GM12875 (cell line): ENCODE measurements at regions not wholly inside any gene's neighbourhood (a gene's known extent, or its start where the extent isn't known, plus 50 kb on each side); places are given as distances from the start of the nearest gene placed in this dataset.
"Not testable (repeated sequence)": the region's sequence is repeated elsewhere in the genome, so short reads cannot be mapped to it uniquely, and the experiment has no call there.

ENCODE experiments used
- H3K4me3 ChIP-seq: one replicate; pipeline ENCODE4 v1.5.1; 2011; ENCODE audit warnings: low read depth, low read length, control low read depth
- CTCF ChIP-seq: IDR thresholded peaks from 2 replicates; pipeline ENCODE4 v1.5.1; 2011; ENCODE audit warnings: low read depth, mild to moderate bottlenecking, control low read depth, inconsistent platforms, low read length, moderate library complexity, borderline replicate concordance; ENCODE audit not compliant: insufficient read depth

GRCh38 chrX:144768540-144768939, 478.8 kb upstream of the SPANXN1 start:
- no peak overlapping the region for H3K4me3 ChIP-seq
- no peak for TF ChIP-seq CTCF

DNA sequence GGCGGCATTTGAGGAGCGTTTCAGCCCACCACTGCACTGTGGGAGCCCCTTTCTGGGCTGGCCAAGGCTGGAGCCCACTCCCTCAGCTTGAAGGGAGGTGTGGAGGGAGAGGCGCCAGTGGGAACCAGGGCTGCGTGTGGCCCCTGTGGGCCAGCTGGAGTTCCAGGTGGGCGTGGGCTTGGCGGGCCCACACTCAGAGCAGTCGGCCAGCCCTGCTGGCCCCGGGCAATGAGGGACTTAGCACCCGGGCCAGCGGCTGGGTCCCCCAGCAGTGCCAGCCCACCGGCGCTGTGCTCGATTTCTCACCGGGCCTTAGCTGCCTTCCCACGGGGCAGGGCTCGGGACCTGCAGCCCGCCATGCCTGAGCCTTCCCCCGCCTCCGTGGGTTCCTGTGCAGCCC, 463.8 kb upstream of the SPANXN1 start:
- not testable (repeated sequence) for H3K4me3 ChIP-seq

GRCh38 chrX:144790148-144790547, 457.2 kb upstream of the SPANXN1 start:
- TF ChIP-seq CTCF, result no peak
- H3K4me3 ChIP-seq, result no peak overlapping the region

GRCh38 chrX:144791298-144791697, 456.0 kb upstream of the SPANXN1 start:
- no peak overlapping the region for H3K4me3 ChIP-seq
- TF ChIP-seq CTCF, result no peak

DNA sequence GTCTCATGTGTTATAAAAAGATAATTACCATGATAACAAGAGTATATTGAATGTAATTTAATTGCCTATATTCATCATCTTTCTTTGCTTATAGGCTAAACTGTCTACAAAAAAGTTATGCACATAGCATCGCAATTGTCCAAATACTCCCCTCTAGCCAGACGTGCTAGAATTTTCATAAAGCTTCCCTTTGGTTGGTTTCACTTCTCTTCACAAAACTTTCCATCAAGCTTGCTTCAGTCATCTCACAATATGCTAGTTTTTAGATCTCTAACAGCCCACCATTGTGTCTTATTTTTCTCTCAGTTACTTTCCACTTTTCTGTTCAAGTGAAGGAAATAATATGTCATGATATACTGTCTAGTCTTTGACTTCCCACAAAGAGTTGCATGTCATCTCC, 448.3 kb upstream of the SPANXN1 start:
- TF ChIP-seq CTCF, result no peak
- H3K4me3 ChIP-seq, result no peak overlapping the region

GRCh38 chrX:144801786-144802185, 445.5 kb upstream of the SPANXN1 start:
- H3K4me3 ChIP-seq, result no peak overlapping the region
- no peak for TF ChIP-seq CTCF

DNA sequence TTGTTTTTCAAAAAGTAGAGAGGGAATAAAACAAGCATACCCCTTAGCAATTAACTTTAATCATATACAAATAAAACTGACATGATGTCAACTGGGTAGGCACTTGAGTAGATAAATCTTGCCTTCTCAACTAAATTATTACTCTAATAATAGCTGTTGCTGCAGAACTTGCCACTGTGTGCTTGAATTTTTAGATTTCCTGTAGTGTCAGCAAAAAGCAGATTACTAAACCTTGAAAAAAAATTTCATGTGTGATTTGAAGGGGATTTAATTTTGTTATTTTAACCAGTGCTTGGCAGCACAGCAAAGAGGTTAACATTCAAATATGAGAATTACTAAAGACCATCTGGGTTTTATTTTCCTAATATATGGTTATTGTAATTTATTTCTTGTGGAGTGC, 438.3 kb upstream of the SPANXN1 start:
- no peak for TF ChIP-seq CTCF

DNA sequence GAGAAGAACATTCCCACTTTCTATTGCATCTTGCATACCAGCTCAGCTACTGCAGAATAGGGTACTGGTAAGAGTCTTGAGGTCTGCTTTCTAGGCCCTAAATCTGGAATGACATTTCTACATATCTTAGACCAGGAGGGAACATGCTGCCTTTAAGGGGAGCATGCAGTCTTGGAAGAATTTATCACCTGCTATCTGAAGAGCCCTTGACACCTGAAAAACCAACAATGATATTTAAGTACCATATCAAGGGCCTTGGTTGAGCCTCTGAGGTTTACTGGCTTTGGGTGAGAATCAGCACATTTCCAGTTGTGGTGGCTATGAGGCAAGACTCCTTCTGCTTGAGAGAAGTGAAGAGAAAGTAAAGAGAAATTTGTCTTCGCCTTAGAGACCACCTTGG, 436.8 kb upstream of the SPANXN1 start:
- TF ChIP-seq CTCF, result no peak
- H3K4me3 ChIP-seq, result no peak overlapping the region

More for the DNA sequence above, 438.3 kb upstream of the SPANXN1 start:
- no peak overlapping the region for H3K4me3 ChIP-seq
